Neutrophil (primary cell): ENCODE measurements at regions not wholly inside any gene's neighbourhood (a gene's known extent, or its start where the extent isn't known, plus 50 kb on each side); places are given as distances from the start of the nearest gene placed in this dataset.

Experiments used
- H3K27ac ChIP-seq: fragments of 200-600 bp; sonication (generic); 2 replicates; pipeline ENCODE4 v1.5.1; 2016; ENCODE audit warnings: mild to moderate bottlenecking, moderate library complexity
- H3K27me3 ChIP-seq: fragments of 200-600 bp; sonication (generic); 2 replicates; pipeline ENCODE4 v1.6.0; 2016; ENCODE audit warnings: mild to moderate bottlenecking
- H3K36me3 ChIP-seq: fragments of 200-600 bp; sonication (generic); 2 replicates; pipeline ENCODE4 v1.5.1; 2017
- H3K4me1 ChIP-seq, 2 experiments: fragments of 200-600 bp in 1 of 2; sonication (generic) in 1 of 2; 1 replicate in 1 of 2; 2 replicates in 1 of 2; pipeline versions ENCODE4 v1.5.1 to v1.6.1; 2013 to 2016; ENCODE audit warnings: low read depth in 1 of 2, low read length in 1 of 2, mild to moderate bottlenecking in 1 of 2, moderate library complexity in 1 of 2; ENCODE audit not compliant: control insufficient read depth in 1 of 2, insufficient read depth in 1 of 2
- H3K4me3 ChIP-seq, 2 experiments: fragments of 200-600 bp in 1 of 2; sonication (generic) in 1 of 2; 1 replicate in 1 of 2; 2 replicates in 1 of 2; pipeline ENCODE4 v1.5.1; 2013 to 2016; ENCODE audit warnings: low read depth in 1 of 2, low read length in 1 of 2, mild to moderate bottlenecking in 1 of 2, moderate library complexity in 1 of 2
- H3K9me3 ChIP-seq: fragments of 200-600 bp; sonication (generic); 2 replicates; pipeline ENCODE4 v1.5.1; 2016
- TF ChIP-seq, protein P1 (sequence below): fragments of 200-600 bp; sonication (generic); IDR thresholded peaks from 2 replicates; pipeline ENCODE4 v1.5.1; 2016; ENCODE audit warnings: antibody characterized with exemption

DNA sequence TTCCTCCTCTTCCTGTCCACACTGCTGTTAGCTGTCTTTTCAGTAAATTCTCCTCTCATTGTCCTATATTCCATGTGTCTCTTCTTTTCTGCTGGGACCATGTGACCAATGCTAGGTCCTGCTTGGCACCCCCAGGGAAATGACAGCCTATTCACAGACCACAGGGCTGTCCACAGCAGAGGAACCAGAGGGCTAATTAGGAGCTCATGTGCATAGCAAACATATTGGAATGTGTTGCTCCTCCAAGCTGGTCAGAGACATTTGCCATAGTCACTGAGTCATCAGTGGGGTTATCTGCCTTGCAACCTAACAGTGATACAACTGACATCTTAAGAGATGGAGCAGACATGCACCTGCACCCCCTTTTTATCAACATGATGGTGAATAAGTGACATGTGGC lies 67.9 kb upstream of the PUDP start:
- TF ChIP-seq, protein P1, sequence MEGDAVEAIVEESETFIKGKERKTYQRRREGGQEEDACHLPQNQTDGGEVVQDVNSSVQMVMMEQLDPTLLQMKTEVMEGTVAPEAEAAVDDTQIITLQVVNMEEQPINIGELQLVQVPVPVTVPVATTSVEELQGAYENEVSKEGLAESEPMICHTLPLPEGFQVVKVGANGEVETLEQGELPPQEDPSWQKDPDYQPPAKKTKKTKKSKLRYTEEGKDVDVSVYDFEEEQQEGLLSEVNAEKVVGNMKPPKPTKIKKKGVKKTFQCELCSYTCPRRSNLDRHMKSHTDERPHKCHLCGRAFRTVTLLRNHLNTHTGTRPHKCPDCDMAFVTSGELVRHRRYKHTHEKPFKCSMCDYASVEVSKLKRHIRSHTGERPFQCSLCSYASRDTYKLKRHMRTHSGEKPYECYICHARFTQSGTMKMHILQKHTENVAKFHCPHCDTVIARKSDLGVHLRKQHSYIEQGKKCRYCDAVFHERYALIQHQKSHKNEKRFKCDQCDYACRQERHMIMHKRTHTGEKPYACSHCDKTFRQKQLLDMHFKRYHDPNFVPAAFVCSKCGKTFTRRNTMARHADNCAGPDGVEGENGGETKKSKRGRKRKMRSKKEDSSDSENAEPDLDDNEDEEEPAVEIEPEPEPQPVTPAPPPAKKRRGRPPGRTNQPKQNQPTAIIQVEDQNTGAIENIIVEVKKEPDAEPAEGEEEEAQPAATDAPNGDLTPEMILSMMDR: no peak
- Histone ChIP-seq H3K36me3 (no peaks in the 10 kb centered on the region), H3K9me3 (no peaks in the 10 kb centered on the region), H3K27me3 (no peaks in the 10 kb centered on the region), H3K27ac (no peak overlapping the region), H3K4me1 (no peaks in the 10 kb centered on the region), H3K4me3 (no peak overlapping the region)

- Histone ChIP-seq H3K9me3 (no peaks in the 10 kb centered on the region), H3K4me1 (no peaks in the 10 kb centered on the region), H3K27ac (no peak overlapping the region), H3K4me3 (no peak overlapping the region), H3K27me3 (no peaks in the 10 kb centered on the region), H3K36me3 (no peaks in the 10 kb centered on the region)
- TF ChIP-seq, protein P1: no peak
Observed at GRCh38 chrX:7214251-7214650, 66.3 kb upstream of the PUDP start.

DNA sequence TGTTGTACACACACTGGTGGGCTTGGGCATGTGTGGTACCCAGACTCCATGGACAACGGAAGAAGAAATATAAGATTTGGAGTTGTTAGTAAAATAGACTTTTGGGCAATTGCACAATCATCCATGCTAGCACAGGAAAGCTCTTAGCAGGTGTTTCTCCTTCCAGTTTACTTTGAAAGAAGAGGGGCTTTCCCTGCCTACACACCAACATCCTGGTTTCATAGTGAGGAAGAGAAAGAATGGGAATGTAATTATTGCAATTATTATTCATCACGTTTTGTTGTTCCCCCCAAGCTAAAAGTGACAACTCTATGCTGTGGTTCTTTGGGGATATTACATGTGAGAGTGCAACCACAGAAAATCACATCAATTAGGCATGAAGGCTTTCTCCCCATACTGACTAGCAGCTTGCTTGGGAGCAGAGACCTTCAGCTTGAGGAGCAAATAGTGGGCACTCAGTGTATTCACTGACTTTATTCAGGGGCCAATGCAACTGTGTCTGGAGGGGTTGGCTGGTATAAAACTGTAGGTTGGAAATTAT lies 57.2 kb upstream of the PUDP start:
- TF ChIP-seq, protein P1: no peak
- Histone ChIP-seq H3K27ac (no peak overlapping the region), H3K9me3 (no peaks in the 10 kb centered on the region), H3K27me3 (no peaks in the 10 kb centered on the region), H3K4me3 (no peak overlapping the region), H3K4me1 (no peaks in the 10 kb centered on the region), H3K36me3 (no peaks in the 10 kb centered on the region)

- H3K4me3 ChIP-seq: no peak overlapping the region
- no peaks in the 10 kb centered on the region for H3K4me1 ChIP-seq
- no peaks in the 10 kb centered on the region for H3K9me3 ChIP-seq
- TF ChIP-seq, protein P1: no peak
- H3K27me3 ChIP-seq: no peaks in the 10 kb centered on the region
- no peak overlapping the region for H3K27ac ChIP-seq
- H3K36me3 ChIP-seq: no peaks in the 10 kb centered on the region
Observed at GRCh38 chrX:7204619-7205018, 56.7 kb upstream of the PUDP start.

- no peaks in the 10 kb centered on the region for H3K9me3 ChIP-seq
- H3K4me3 ChIP-seq: no peak overlapping the region
- no peaks in the 10 kb centered on the region for H3K27me3 ChIP-seq
- H3K4me1 ChIP-seq: no peaks in the 10 kb centered on the region
- TF ChIP-seq, protein P1: no peak
- no peaks in the 10 kb centered on the region for H3K36me3 ChIP-seq
- H3K27ac ChIP-seq: no peak overlapping the region
Observed at GRCh38 chrX:7202206-7202605, 54.3 kb upstream of the PUDP start.

DNA sequence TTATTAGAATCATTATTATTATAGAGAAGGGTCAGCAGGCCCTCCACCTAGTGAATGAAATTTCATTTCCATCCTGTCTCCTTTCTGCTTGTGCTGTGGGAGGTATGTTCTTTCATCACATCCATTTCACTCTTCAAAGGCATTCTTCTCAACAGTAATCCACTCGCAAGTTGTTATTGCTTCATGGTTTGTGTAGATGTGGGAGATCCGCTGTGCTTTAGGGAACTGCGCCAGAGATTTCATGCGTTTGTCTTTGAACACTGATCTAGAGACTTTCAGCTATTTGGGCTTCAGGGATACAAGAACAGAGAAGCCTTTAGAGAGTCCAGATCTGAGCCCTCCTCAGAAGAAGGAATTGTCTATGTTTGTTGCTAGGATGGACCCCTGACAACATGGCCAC lies 53.5 kb upstream of the PUDP start:
- H3K36me3 ChIP-seq: no peaks in the 10 kb centered on the region
- no peak overlapping the region for H3K27ac ChIP-seq
- TF ChIP-seq, protein P1: no peak

More for the DNA sequence above, 53.5 kb upstream of the PUDP start:
- H3K4me3 ChIP-seq: no peak overlapping the region
- no peaks in the 10 kb centered on the region for H3K27me3 ChIP-seq
- no peaks in the 10 kb centered on the region for H3K9me3 ChIP-seq
- no peaks in the 10 kb centered on the region for H3K4me1 ChIP-seq
